GM19452 (cell line): ENCODE measurements at regions not wholly inside any gene's neighbourhood (a gene's known extent, or its start where the extent isn't known, plus 50 kb on each side); places are given as distances from the start of the nearest gene placed in this dataset.
"Not testable (repeated sequence)": the region's sequence is repeated elsewhere in the genome, so short reads cannot be mapped to it uniquely, and the experiment has no call there.

Experiments used
- ATAC-seq: cut with Tn5 transposase; IDR thresholded peaks from one replicate; pipeline ENCODE4 v1.9.1; 2021; ENCODE audit not compliant: unreplicated experiment

- ATAC-seq = no peak
Measured at GRCh38 chr22:48782811-48783511, 1044.7 kb downstream of the BRD1 start.

DNA sequence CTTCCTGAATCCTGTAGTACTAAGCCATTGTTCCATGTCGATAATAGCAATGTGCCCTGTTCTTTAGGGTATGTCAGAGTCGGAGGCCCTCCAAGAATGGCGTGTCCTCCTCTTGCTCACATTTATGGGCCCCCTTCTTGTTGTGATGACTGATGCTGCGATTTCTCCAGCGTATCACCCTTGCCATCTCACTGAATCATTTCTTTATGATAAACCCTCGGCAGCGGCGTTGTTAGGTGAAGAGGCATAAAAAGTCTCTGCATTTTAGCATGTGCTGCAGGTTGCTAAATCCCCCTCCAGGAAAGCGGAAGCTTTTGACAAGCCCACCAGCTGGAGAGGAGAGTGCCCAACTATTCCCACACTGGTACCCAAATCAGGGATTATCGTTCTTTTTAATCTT is 1045.3 kb downstream of the BRD1 start:
- no peak for ATAC-seq

- ATAC-seq = no peak
Measured at GRCh38 chr22:48781868-48782267, 1045.8 kb downstream of the BRD1 start.

DNA sequence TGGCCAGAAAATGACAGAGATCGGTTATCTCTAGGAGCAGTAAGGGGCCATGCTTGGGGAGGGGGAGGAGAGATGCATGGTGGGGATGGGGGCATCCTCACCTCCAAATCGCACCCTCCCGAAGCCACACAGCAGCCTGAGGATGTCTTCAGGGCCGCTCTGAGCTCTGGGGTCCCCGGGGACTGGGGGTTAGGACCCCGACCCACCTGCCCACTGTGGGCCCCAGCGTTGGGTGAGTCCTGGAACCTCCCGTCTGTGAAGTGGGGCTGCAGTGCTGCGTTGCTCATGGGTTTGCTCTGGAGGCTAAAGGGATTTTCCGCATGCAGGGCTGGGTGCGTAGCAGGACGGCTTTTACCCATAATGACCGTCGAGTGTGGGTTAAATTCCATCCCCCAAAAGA is 1046.3 kb downstream of the BRD1 start:
- ATAC-seq = no peak

DNA sequence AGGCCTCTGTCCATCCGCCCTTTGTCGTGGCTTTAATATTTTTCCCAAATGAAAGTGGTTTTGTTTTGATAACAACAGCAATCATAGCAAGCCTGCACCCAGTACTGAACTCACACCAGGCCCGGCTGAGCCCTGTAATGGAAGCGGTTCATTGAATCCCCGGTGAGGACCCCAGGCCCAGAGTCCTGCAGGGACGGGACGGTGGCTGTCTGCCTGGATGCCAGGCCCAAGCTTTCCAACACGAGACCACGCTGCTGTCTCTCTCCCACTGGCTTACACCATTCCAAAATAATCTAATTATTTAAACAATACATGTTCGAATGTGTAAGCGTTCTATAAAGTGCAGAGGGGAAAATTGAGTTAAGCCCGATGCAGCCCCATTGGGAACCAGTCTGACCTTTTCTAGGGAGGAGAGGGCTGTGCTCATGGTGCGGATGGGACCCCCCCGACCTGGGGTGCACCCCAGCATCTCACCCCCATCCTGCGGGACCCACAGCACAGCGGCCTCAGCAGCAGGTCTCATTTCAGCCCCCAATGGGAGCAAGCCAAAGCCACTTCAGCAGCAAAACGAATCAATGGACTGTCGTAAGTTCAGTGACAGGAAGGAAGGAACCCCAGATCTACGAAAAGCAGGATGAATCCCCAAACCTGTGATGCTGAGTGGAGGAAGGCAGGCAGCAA is 1046.9 kb downstream of the BRD1 start:
- ATAC-seq = no peak

DNA sequence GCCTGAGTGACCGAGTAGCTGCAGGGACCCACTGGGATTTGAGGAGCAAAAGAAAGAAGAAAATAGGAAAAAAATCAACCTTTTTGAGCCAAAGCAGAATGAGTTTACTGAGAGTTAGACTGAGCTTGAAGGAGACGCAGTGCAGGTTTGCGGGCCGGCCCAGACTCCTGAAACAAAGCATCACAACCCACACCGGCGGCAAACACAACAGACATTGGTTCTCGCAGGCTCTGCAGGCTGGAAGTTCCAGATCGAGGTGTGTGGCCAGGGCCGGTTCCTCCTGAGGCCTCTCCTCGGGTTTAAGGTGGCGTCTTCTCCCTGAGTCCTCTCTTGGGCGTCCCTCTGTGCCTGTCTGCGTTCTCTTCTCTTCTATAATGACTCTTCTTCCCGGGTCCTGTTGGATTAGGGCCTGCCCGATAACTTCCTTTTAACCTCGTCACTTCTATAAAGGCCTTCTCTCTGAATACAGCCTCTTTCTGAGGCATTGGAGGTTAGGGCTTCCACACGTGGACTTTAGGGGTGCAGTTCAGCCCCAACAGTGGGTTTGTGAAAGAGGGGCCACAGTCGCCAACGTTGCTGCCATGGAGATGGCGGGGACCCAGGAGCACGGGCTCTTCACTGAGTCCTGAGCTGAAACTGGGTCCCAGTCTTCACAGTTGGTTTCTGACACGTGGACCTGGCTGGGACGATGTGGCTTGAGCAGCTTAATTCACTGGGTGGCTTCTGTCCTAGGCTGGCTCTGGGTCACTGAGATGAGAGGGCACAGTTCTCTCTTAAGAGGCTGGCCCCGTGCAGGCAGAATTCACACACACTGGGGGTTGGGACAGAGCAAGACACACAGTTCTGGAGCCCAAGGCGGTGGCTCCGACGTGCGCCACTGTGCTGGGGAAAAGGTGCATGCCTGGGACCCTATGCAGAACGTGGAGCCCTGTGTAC is 1047.7 kb downstream of the BRD1 start:
- no peak for ATAC-seq

- ATAC-seq = no peak
Measured at GRCh38 chr22:48779211-48779643, 1048.4 kb downstream of the BRD1 start.

GRCh38 chr22:48778308-48779195 is 1049.1 kb downstream of the BRD1 start:
- no peak for ATAC-seq

- ATAC-seq = no peak
Measured at GRCh38 chr22:48772286-48772907, 1055.3 kb downstream of the BRD1 start.

- no peak for ATAC-seq
Measured at GRCh38 chr22:48765595-48765994, 1062.1 kb downstream of the BRD1 start.

DNA sequence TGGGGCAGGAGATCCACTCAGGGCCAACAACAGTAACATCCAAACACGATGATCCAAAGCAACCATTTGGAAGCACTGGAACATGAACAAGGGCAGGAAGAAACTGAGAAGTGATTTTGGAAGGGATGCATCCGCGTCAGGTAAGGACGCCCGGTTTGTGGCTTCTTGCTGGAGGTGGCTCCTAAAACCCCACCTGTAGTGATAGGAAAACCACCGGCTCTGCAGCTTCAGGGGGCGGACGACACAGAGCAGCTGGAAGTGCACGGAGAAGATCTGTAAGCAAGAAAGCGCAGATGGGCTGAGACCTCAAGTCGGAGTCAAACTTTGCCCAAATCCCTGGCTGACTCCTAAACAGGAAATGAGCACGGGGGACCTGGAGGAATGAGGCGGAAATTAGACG is 1066.1 kb downstream of the BRD1 start:
- no peak for ATAC-seq

GRCh38 chr22:48760481-48761390 is 1066.9 kb downstream of the BRD1 start:
- ATAC-seq = no peak

DNA sequence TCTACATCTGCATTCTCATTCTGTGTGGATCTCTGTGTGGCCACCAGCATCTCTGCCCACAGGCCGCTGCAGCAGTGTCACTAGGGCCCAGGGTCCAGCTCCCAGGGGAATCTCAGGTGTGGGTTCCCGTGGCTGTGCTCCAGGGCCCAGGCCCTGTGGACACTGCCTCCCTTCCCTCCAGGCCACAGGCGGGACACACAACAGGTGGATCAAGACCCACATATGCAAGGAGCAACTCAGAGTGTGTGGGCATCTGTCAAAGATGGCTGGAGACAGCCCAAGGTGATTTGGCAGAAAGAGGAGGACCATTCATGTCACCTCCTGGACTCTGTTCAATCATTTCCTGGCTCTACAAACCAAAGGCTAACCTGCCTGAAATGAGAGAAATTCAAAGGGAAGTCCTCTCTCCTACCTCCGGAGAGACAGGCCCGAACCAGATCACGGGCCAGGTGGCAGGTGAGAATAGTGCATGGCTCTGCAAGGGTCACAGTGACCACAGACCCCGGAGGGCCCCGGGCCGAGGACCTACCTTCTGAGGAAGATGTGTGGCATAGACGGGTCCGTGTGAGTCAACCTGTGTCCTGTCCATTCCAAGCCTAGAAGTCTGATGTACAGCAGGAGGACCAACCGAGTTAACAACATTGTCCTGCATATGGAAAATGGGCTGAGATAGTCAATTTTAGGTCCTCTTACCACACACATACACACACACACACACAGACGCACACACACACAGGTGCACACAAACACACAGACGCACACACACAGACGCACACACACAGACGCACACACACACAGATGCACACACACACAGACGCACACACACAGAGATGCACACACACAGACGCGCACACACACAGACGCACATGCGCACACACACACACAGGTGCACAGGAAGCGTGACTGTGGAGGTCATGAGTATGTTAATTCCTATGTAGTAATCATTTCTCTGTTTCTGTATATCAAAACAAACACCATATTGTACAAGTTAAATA is 1068.5 kb downstream of the BRD1 start:
- ATAC-seq = no peak

DNA sequence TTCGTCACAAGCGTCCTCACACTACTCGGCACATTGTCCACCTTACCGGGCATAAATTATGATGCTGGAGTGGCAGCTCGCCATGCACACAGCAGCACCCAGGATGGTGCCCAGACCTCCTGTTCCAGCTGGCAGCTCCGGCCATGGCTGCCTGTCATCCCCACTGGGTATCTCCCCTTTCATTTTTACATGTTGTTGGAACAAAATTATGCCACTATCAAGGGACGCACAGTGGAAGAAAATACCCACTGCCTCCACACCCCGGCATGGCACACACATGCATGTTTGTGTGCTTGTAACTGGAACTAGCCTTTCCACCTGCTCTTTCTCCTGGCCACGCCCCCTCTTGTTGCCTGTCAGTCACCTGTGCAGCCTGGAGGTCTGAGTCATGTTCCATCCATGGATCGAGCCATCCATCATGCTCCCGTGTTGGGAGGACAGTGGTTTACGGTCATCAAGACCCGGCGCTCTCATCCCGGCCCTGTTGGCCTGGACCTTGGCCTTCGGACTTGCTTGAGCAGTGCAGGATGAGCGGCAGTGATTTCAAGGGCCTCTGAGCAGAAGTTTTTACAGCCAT is 1069.6 kb downstream of the BRD1 start:
- no peak for ATAC-seq

GRCh38 chr22:48757581-48757980 is 1070.1 kb downstream of the BRD1 start:
- no peak for ATAC-seq

GRCh38 chr22:48757135-48757534 is 1070.5 kb downstream of the BRD1 start:
- ATAC-seq = not testable (repeated sequence)
